K562 (cell line): ENCODE measurements at regions not wholly inside any gene's neighbourhood (a gene's known extent, or its start where the extent isn't known, plus 50 kb on each side); places are given as distances from the start of the nearest gene placed in this dataset.

Experiments used
- CTCF ChIP-seq, 3 experiments: IDR thresholded peaks in 2 of 3; conservative IDR thresholded peaks in 1 of 3; 2 replicates each; pipeline ENCODE4 v1.5.1; 2011 to 2012; ENCODE audit warnings: low read length in 3 of 3, mild to moderate bottlenecking in 3 of 3, control low read depth in 2 of 3, improper control_type of control experiment in 1 of 3, inconsistent platforms in 1 of 3, low read depth in 1 of 3, mixed read lengths in 1 of 3, moderate library complexity in 1 of 3; ENCODE audit not compliant: insufficient read depth in 2 of 3
- EP300 ChIP-seq: IDR thresholded peaks from 2 replicates; pipeline ENCODE4 v1.6.1; 2012; ENCODE audit warnings: low read length, improper control_type of control experiment
- KHSRP ChIP-seq: fragments of 450-650 bp; IDR thresholded peaks from 2 replicates; pipeline ENCODE4 v1.6.1; 2017
- RERE ChIP-seq: sonication (generic); formaldehyde crosslinking; IDR thresholded peaks from 2 replicates; pipeline ENCODE4 v1.8.0; 2023; ENCODE audit warnings: missing genetic modification reagents, mild to moderate bottlenecking, borderline replicate concordance
- TAF7 ChIP-seq: fragments of 450-650 bp; IDR thresholded peaks from 2 replicates; pipeline ENCODE4 v1.6.1; 2016; ENCODE audit warnings: missing genetic modification characterization, missing compliant biosample characterization
- ZC3H8 ChIP-seq: fragments of 450-650 bp; IDR thresholded peaks from 2 replicates; pipeline ENCODE4 v1.6.1; 2017
- ZNF311 ChIP-seq: fragments of 250-450 bp; sonication (Bioruptor Pico); IDR thresholded peaks from 2 replicates; pipeline ENCODE4 v1.4.0; 2020; ENCODE audit warnings: mild to moderate bottlenecking, moderate library complexity
- TF ChIP-seq, protein P1 (sequence below): sonication (generic); formaldehyde crosslinking; IDR thresholded peaks from 2 replicates; pipeline ENCODE4 v1.8.1; 2023; ENCODE audit warnings: mild to moderate bottlenecking, missing genetic modification reagents

GRCh38 chr13:72403396-72404010, 323.9 kb downstream of the MZT1 start:
- no peak for TF ChIP-seq RERE (CRISPR knock-in tag)
- TF ChIP-seq EP300, result no peak
- TF ChIP-seq, protein P1, sequence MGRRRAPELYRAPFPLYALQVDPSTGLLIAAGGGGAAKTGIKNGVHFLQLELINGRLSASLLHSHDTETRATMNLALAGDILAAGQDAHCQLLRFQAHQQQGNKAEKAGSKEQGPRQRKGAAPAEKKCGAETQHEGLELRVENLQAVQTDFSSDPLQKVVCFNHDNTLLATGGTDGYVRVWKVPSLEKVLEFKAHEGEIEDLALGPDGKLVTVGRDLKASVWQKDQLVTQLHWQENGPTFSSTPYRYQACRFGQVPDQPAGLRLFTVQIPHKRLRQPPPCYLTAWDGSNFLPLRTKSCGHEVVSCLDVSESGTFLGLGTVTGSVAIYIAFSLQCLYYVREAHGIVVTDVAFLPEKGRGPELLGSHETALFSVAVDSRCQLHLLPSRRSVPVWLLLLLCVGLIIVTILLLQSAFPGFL (CRISPR knock-in tag), result no peak
- TF ChIP-seq TAF7 (tag), result no peak
- no peak for TF ChIP-seq KHSRP
- no peak for TF ChIP-seq CTCF (IDR thresholded peaks at IDR 0.05 in 2 of 3, conservative IDR thresholded peaks at IDR 0.05 in 1 of 3; ENCODE audit: insufficient read depth in 2 of 3, low read depth in 1 of 3, low read length in 3 of 3)
- no peak for TF ChIP-seq ZC3H8
- no peak for TF ChIP-seq ZNF311 (CRISPR knock-in tag)
